ENCODE measurements at regions not wholly inside any gene's neighbourhood (a gene's known extent, or its start where the extent isn't known, plus 50 kb on each side); places are given as distances from the start of the nearest gene placed in this dataset.
"Not testable (repeated sequence)": the region's sequence is repeated elsewhere in the genome, so short reads cannot be mapped to it uniquely, and the experiment has no call there.

- no peak for DNase-seq
Measured at GRCh38 chr11:44418456-44418830, 108.5 kb upstream of the ALX4 start.

GRCh38 chr11:44421090-44421675 is 111.2 kb upstream of the ALX4 start:
- no peak for DNase-seq

GRCh38 chr11:44423289-44423688 is 113.3 kb upstream of the ALX4 start:
- no peak for DNase-seq

- DNase-seq: no peak
Measured at GRCh38 chr11:44424841-44425240, 114.9 kb upstream of the ALX4 start.

GRCh38 chr11:44426119-44426518 is 116.2 kb upstream of the ALX4 start:
- DNase-seq: no peak

- no peak for DNase-seq
Measured at GRCh38 chr11:44426958-44427357, 117.0 kb upstream of the ALX4 start.

- DNase-seq: no peak
Measured at GRCh38 chr11:44427432-44427831, 117.5 kb upstream of the ALX4 start.

- no peak for DNase-seq
Measured at GRCh38 chr11:44430140-44430539, 120.2 kb upstream of the ALX4 start.

- no peak for DNase-seq
Measured at GRCh38 chr11:44434191-44434590, 124.3 kb upstream of the ALX4 start.

- no peak for DNase-seq
Measured at GRCh38 chr11:44437122-44437521, 127.2 kb upstream of the ALX4 start.

GRCh38 chr11:44442893-44443673 is 122.4 kb upstream of the CD82 start:
- DNase-seq: not testable (repeated sequence)

- DNase-seq: no peak
Measured at GRCh38 chr11:44443836-44444769, 121.4 kb upstream of the CD82 start.

- no peak for DNase-seq
Measured at GRCh38 chr11:44444770-44445321, 120.6 kb upstream of the CD82 start.

GRCh38 chr11:44445500-44446365 is 119.7 kb upstream of the CD82 start:
- DNase-seq: no peak

GRCh38 chr11:44446366-44446762 is 119.1 kb upstream of the CD82 start:
- no peak for DNase-seq

GRCh38 chr11:44446996-44447771 is 118.3 kb upstream of the CD82 start:
- DNase-seq: no peak

- no peak for DNase-seq
Measured at GRCh38 chr11:44450295-44450932, 115.0 kb upstream of the CD82 start.

- DNase-seq: no peak
Measured at GRCh38 chr11:44451706-44452105, 113.8 kb upstream of the CD82 start.

GRCh38 chr11:44452827-44453572 is 112.5 kb upstream of the CD82 start:
- no peak for DNase-seq

GRCh38 chr11:44453871-44454270 is 111.6 kb upstream of the CD82 start:
- DNase-seq: no peak
